Mucosa of descending colon (tissue), 3 donors: ENCODE measurements at regions not wholly inside any gene's neighbourhood (a gene's known extent, or its start where the extent isn't known, plus 50 kb on each side); places are given as distances from the start of the nearest gene placed in this dataset.

Experiments used
- ATAC-seq: fragments of 200-7000 bp; cut with Tn5 transposase; one replicate; pipeline ENCODE4 v1.9.1; 2020; ENCODE audit warnings: mild to moderate bottlenecking, moderate library complexity
- DNase-seq, 3 donors: peaks; one replicate each; pipeline ENCODE4 v3.0.0-alpha.2; 2020
- H3K36me3 ChIP-seq: fragments of 200-600 bp; one replicate; pipeline ENCODE4 v1.8.0; 2021; ENCODE audit warnings: low read depth, mild to moderate bottlenecking
- H3K4me1 ChIP-seq: fragments of 200-600 bp; one replicate; pipeline ENCODE4 v1.8.0; 2021; ENCODE audit warnings: low read depth, mild to moderate bottlenecking
- H3K4me3 ChIP-seq: fragments of 200-600 bp; one replicate; pipeline ENCODE4 v1.8.0; 2021; ENCODE audit warnings: mild to moderate bottlenecking
- H3K9me3 ChIP-seq: fragments of 200-600 bp; one replicate; pipeline ENCODE4 v1.8.0; 2021; ENCODE audit warnings: mild to moderate bottlenecking
- CTCF ChIP-seq: fragments of 200-600 bp; IDR thresholded peaks from one replicate; pipeline ENCODE4 v1.8.0; 2022; ENCODE audit warnings: antibody characterized with exemption, mild to moderate bottlenecking
- intact Hi-C, 2 donors: fragments of 100-400 bp; cut with DNase I in 1 of 2; cut with micrococcal nuclease in 1 of 2; formaldehyde crosslinking; loops; one replicate each; pipeline versions ENCODE4 v1.11.0 to v1.11.1; 2022; cut with DNase I, micrococcal nuclease
- donor health status: DM: no; HTN: no; CAD: no; lungs with moderate emphysema.
- donor health status: DM: no; HTN: no; CAD: no.
- donor health status: DM: no; HTN: yes; CAD: no.

GRCh38 chr4:36011381-36011780 is 232.9 kb downstream of the ARAP2 start:
- Histone ChIP-seq H3K4me1 (no peaks in the 10 kb centered on the region), H3K4me3 (no peak overlapping the region), H3K36me3 (no peaks in the 10 kb centered on the region), H3K9me3 (no peaks in the 10 kb centered on the region)
- DNase-seq, result no peak
- ATAC-seq, result no peak
- no peak for TF ChIP-seq CTCF
- intact Hi-C loops, result no loop called here

- H3K4me1 ChIP-seq, result no peaks in the 10 kb centered on the region
- ATAC-seq, result no peak
- DNase-seq, result no peak
Observed at GRCh38 chr4:36012503-36012902, 231.8 kb downstream of the ARAP2 start.

GRCh38 chr4:36013206-36013605 is 231.1 kb downstream of the ARAP2 start:
- Histone ChIP-seq H3K4me3 (no peak overlapping the region), H3K9me3 (no peaks in the 10 kb centered on the region), H3K36me3 (no peaks in the 10 kb centered on the region), H3K4me1 (no peaks in the 10 kb centered on the region)
- intact Hi-C loops, result no loop called here
- TF ChIP-seq CTCF, result no peak
- DNase-seq (no peak), ATAC-seq (no peak)

More at GRCh38 chr4:36012503-36012902, 231.8 kb downstream of the ARAP2 start:
- H3K9me3 ChIP-seq, result no peaks in the 10 kb centered on the region
- TF ChIP-seq CTCF, result no peak
- intact Hi-C loops, result no loop called here
- no peak overlapping the region for H3K4me3 ChIP-seq
- H3K36me3 ChIP-seq, result no peaks in the 10 kb centered on the region
